NCI-H748 (cell line): ENCODE measurements at regions not wholly inside any gene's neighbourhood (a gene's known extent, or its start where the extent isn't known, plus 50 kb on each side); places are given as distances from the start of the nearest gene placed in this dataset.

Experiments used
- DNase-seq: peaks from one replicate; lab custom pipeline; 2025; ENCODE audit not compliant: unreplicated experiment; lab: John Stamatoyannopoulos, UW

DNA sequence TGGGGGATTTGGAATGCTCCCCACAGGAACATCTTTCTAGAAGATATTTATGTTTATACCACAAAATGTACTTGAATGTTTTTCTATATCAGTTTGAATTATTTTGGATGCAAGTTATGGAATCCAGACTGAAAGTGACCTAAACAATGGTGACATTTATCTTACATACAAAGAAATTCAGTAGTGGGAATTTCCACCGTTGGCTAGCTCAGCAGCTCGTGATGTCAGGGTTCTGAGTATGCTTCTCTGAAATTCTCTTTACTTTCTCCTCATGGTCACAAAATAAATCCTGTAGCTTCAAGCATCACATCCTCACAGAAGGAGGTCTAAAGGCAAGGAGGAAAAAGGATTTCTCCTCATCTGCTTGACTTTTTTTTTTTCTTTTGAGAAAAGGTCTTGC lies 105.3 kb downstream of the AKAIN1 start:
- DNase-seq = no peak

DNA sequence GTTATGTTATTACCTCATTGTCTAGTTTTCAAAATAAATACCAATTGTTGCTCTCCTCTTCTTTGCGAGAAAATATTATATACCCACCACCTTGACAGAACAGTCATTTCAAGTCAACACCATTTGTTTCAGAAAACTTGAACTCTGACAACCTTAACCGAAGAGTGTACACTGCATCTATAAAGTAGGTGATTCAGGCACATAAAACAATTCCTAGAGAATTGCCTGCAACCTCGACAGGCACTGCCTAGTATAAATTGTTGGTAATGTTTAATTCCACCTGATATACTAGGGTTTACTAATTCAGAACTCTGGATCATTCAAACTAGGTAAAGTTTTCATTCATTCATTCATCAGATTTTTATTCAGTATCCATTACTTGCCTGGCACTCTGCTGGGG lies 121.8 kb downstream of the AKAIN1 start:
- no peak for DNase-seq

GRCh38 chr18:5073026-5073944 lies 123.8 kb downstream of the AKAIN1 start:
- peak; percentile 57 for DNase-seq

- DNase-seq = no peak
Measured at GRCh38 chr18:5068851-5069250, 128.2 kb downstream of the AKAIN1 start.

GRCh38 chr18:5066380-5066977 lies 130.6 kb downstream of the AKAIN1 start:
- DNase-seq = peak; percentile 8

DNA sequence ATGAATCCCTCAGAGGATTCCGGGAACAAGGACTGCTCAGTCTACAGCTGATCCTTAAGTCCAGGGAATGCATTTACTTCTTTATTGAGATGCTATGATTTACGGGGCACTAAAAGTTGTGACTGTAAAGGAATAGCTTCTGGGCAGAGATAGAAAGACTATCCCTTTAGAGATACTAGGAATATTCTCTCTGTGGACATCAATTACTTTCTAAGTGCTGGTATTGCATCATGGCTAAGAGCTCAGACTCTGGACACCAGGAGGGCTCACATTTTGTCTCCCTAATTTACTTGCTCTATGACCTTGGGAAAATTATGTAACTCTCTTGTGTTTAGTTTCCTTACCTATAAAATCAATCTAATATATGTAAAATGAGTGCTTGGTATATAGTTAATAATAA lies 131.4 kb downstream of the AKAIN1 start:
- no peak for DNase-seq

GRCh38 chr18:5064841-5065370 lies 132.2 kb downstream of the AKAIN1 start:
- DNase-seq = no peak

DNA sequence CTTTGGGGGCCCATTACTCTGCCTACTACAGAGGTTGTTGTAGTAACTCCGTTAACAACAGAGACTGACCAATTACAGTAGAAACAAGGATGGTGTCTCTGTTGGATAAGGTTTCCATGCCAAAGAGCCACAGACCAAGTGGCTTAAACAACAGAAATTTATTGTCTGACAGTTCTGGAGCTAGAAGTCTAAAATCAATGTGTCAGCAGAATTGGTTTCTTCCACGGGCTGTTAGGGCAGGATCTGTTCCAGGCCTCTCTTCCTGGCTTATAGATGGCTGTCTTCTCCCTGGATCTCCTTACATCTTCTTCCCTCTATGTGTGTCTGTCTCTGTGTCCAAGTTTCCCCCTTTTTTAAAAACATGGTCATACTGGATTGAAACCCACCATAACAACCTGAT lies 135.3 kb downstream of the AKAIN1 start:
- DNase-seq = no peak

- no peak for DNase-seq
Measured at GRCh38 chr18:5060543-5060942, 136.5 kb downstream of the AKAIN1 start.

- DNase-seq = no peak
Measured at GRCh38 chr18:5059696-5060032, 137.4 kb downstream of the AKAIN1 start.

GRCh38 chr18:5058768-5059695 lies 138.0 kb downstream of the AKAIN1 start:
- DNase-seq = no peak

DNA sequence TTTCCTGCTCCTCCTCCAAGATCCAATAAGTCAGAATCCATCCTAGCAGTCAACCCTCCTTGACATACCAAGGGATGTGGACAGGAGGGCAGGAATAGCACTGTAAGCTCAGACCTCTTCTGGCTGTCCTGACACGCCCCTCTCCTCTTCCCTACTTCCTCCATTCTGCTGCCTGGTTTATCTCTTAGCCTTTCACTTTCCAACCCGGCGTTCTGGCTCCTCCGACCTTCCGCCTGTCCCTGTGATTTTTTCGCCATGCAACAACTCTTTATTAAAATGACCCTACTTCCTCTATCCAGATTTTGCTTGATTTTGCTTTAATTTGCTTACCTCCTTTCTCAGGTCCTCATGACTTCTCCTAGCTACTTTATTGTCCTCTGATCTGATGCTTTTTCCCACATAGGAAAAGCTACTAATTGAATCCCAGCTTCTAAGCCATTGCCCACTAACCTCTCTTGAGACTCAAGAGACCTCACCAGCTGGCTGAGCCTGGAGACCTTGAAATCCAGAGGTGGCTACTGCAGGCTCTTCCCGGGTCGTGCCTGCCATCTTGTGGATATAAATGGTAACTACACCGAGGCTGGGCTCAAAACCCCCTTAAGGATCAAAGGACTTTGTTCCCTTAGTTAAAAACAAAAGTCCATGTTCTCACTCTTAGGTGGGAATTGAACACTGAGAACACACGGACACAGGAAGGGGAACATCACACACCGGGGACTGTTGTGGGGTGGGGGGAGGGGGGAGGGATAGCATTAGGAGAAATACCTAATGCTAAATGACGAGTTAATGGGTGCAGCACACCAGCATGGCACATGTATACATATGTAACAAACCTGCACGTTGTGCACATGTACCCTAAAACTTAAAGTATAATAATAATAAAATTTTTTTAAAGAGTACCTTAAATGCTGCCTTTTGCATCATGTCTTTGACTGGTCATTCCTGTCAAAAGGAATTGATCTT lies 139.4 kb downstream of the AKAIN1 start:
- peak; percentile 60 for DNase-seq

DNA sequence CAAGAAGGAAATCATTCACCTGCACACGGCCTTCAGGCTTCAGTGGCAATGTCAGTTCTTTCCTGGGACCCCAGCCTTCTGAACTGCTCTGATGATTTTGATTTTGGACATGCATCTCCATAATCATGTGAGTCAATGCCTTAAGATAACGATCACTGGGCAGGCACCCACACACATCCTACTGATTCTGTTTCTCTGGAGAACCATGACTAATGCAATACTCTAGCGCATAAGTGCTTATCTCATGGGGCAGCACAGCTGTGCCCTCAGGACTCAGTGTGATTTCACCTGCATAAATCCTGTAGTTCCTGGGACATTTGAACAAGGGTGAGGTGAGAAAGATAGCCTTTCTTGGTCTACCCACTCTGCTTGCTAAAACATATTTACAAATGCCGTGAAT lies 144.6 kb downstream of the AKAIN1 start:
- DNase-seq = no peak

DNA sequence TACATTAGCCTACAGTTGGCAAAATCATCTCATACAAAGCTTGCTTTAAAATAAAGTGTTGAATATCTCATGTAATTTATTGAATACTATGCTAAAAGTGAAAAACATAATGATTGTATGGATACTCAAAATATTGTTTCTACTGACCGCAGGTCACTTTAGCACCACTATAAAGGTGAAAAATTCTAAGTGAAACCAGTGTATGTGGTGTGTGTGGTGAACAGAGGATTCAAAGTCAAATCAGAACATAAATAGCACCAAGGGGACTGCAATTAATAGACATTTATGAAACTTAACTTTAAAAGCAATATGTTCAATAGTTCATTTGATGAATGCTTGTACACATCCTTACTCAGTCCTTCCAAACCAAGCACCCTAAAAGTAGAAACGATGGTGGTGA lies 145.8 kb downstream of the AKAIN1 start:
- no peak for DNase-seq

DNA sequence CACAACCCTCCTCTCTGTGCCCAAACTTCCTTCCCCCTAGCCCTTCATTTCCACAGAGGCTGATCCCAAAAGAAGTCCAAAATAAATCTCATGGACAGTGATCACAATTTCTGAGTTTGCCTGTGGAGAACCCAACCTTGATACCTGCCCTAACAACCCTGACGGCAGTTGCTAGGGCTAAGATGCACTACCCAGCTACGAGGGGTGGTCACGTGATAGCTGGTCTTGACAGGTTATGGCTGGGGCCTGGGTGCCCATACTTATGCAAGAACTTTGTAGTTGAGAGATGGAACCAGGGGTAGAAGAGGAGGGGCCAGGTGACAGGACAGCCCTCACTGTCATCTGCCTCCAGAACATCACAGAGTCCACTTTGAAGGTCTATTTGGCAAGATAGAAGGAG lies 147.9 kb downstream of the AKAIN1 start:
- DNase-seq = no peak

GRCh38 chr18:5040476-5040875 lies 156.6 kb downstream of the AKAIN1 start:
- no peak for DNase-seq

DNA sequence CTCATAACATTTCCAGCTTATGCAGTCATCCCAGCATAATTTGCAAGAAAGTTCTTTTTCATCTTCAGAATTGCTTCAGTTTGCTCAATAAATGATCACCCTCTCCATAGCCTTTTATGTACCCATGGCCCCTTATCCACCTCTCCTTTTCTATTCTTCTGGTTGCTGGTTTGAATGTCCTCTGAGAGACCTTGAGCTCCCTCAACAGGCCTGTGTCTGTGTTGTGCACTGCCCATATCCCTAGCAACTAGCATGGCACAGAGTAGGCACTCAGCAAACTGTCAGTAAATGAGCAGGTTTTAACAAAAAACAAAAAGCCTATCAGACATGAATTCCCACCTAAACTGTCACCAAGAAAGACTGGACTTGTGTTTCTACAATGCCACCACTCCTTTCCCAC lies 160.5 kb downstream of the AKAIN1 start:
- no peak for DNase-seq

DNA sequence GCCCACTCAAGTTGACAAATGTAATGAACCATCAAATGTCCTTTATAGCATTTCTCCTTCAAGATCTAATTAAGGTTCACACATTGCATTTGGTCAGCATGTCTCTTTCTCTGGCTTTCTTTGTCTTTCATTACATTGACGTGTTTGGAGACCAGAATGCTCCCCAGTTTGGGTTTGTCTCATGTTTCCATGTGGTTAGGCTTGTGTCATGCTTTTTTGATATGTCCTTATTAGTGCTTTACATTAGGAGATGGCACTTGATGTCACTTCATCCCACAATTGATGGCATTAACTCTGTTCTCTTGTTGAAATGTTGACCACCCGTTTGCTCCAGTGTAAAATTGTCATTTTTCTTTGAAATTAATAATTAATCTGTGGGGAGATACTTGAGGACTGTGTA lies 165.8 kb downstream of the AKAIN1 start:
- no peak for DNase-seq

GRCh38 chr18:5030636-5031035 lies 166.4 kb downstream of the AKAIN1 start:
- no peak for DNase-seq

- no peak for DNase-seq
Measured at GRCh38 chr18:5029592-5029991, 167.5 kb downstream of the AKAIN1 start.
